ENCODE measurements at regions not wholly inside any gene's neighbourhood (a gene's known extent, or its start where the extent isn't known, plus 50 kb on each side); places are given as distances from the start of the nearest gene placed in this dataset.

- H3K4me1 Mint-ChIP-seq = no peaks in the 10 kb centered on the region
- H3K9ac ChIP-seq (ENCODE audit: insufficient read depth, low read length, poor library complexity, severe bottlenecking) = no peak overlapping the region
Measured at GRCh38 chr11:38423042-38423441, 1825.0 kb upstream of the RAG2 start.

GRCh38 chr11:38416141-38416540, 1818.1 kb upstream of the RAG2 start:
- 70% methylated on average over 3 of the region's 4 CpGs for WGBS (ENCODE audit: insufficient coverage)
- H3K4me3 ChIP-seq (replicated peaks in 1 of 3; ENCODE audit: low read depth in 2 of 3, low read length in 3 of 3) = no peak overlapping the region

More at GRCh38 chr11:38423042-38423441, 1825.0 kb upstream of the RAG2 start:
- Histone ChIP-seq H4K20me1 (ENCODE audit: insufficient read depth, low read length) (no peaks in the 10 kb centered on the region), H3K27ac (ENCODE audit: low read depth in 1 of 2, low read length in 2 of 2) (no peak overlapping the region), H3K4me3 (replicated peaks in 1 of 3; ENCODE audit: low read depth in 2 of 3, low read length in 3 of 3) (no peak overlapping the region), H2AFZ (ENCODE audit: insufficient read depth, low read depth, low read length, poor library complexity, severe bottlenecking) (no peak overlapping the region), H3K4me2 (replicated peaks; ENCODE audit: extremely low read depth, low read length, poor library complexity, severe bottlenecking) (no peak overlapping the region), H3K79me2 (ENCODE audit: insufficient read depth, low read length) (no peaks in the 10 kb centered on the region), H3K36me3 (replicated peaks in 1 of 2; ENCODE audit: control insufficient read depth in 1 of 2, insufficient read depth in 2 of 2, low read length in 2 of 2) (no peaks in the 10 kb centered on the region), H3K9me3 (replicated peaks in 1 of 2; ENCODE audit: control insufficient read depth in 1 of 2, insufficient read depth in 1 of 2, low read length in 2 of 2) (peaks cover 0 to 7% of the 10 kb centered on the region in 2 donors), H3K4me1 (ENCODE audit: control insufficient read depth in 1 of 2, insufficient read depth in 2 of 2, low read length in 2 of 2) (no peaks in the 10 kb centered on the region), H3K27me3 (ENCODE audit: control insufficient read depth in 2 of 2, insufficient read depth in 2 of 2, low read length in 2 of 2) (no peaks in the 10 kb centered on the region)
- Mint-ChIP-seq H3K27me3 (ENCODE audit: low read depth in 3 of 3) (peaks cover 0 to 2% (median 0%) of the 10 kb centered on the region in 3 donors), H3K27ac (no peak overlapping the region), H3K4me3 (no peak overlapping the region), H3K9me3 (peaks cover 0 to 5% (median 0%) of the 10 kb centered on the region in 7 donors), H3K36me3 (no peaks in the 10 kb centered on the region)
- no peak for TF ChIP-seq CTCF (IDR thresholded peaks at IDR 0.05)
- intact Hi-C loops (cut with micrococcal nuclease) = no loop called here
- DNase-seq = no peak
- no CpG with 5 or more reads among the region's 2 CpGs for WGBS (ENCODE audit: insufficient coverage)

More at GRCh38 chr11:38416141-38416540, 1818.1 kb upstream of the RAG2 start:
- Mint-ChIP-seq H3K36me3 (no peaks in the 10 kb centered on the region), H3K27me3 (ENCODE audit: low read depth in 3 of 3) (no peaks in the 10 kb centered on the region), H3K4me3 (no peak overlapping the region), H3K4me1 (no peaks in the 10 kb centered on the region), H3K9me3 (peaks cover 2 to 15% (median 7%) of the 10 kb centered on the region in 7 donors), H3K27ac (no peak overlapping the region)
- H3K4me2 ChIP-seq (replicated peaks; ENCODE audit: extremely low read depth, low read length, poor library complexity, severe bottlenecking) = no peak overlapping the region
- H3K4me1 ChIP-seq (ENCODE audit: control insufficient read depth in 1 of 2, insufficient read depth in 2 of 2, low read length in 2 of 2) = no peaks in the 10 kb centered on the region
- H3K9ac ChIP-seq (ENCODE audit: insufficient read depth, low read length, poor library complexity, severe bottlenecking) = no peak overlapping the region
- intact Hi-C loops (cut with micrococcal nuclease) = no loop called here
- H3K36me3 ChIP-seq (replicated peaks in 1 of 2; ENCODE audit: control insufficient read depth in 1 of 2, insufficient read depth in 2 of 2, low read length in 2 of 2) = no peaks in the 10 kb centered on the region
- no peaks in the 10 kb centered on the region for H3K27me3 ChIP-seq (ENCODE audit: control insufficient read depth in 2 of 2, insufficient read depth in 2 of 2, low read length in 2 of 2)
- H2AFZ ChIP-seq (ENCODE audit: insufficient read depth, low read depth, low read length, poor library complexity, severe bottlenecking) = no peak overlapping the region
- no peak overlapping the region for H3K27ac ChIP-seq (ENCODE audit: low read depth in 1 of 2, low read length in 2 of 2)
- H3K9me3 ChIP-seq (replicated peaks in 1 of 2; ENCODE audit: control insufficient read depth in 1 of 2, insufficient read depth in 1 of 2, low read length in 2 of 2) = peaks cover 15 to 16% of the 10 kb centered on the region in 2 donors
- H3K79me2 ChIP-seq (ENCODE audit: insufficient read depth, low read length) = no peaks in the 10 kb centered on the region
- no peak for DNase-seq
- H4K20me1 ChIP-seq (ENCODE audit: insufficient read depth, low read length) = no peaks in the 10 kb centered on the region
- no peak for TF ChIP-seq CTCF (IDR thresholded peaks at IDR 0.05)
